GF-D8 (cell line): ENCODE measurements at regions not wholly inside any gene's neighbourhood (a gene's known extent, or its start where the extent isn't known, plus 50 kb on each side); places are given as distances from the start of the nearest gene placed in this dataset.

ENCODE experiments used
- DNase-seq: peaks from one replicate; lab custom pipeline; 2025; lab: John Stamatoyannopoulos, UW

DNA sequence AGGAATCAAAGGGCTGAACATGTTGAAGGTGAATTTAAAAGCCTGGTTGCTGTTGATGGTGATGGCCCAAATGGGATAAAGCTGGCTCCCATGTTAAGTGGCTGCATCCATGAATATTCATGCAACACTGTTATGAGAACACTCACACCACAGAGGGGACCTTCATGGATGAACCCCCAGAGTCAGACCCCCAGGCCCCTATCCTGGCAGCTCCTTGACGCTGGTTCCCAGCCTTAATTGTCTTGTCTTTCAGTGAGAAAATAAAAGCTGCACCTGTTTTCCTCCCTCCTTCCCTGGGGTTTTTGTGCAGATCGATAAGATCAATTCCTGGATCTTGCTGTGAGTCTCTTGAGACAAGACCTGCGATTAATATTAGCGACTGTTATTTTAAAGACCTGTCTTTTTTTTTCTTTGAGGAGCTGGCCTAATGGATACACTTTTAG, 371.7 kb downstream of the ICE1 start:
- DNase-seq: no peak

DNA sequence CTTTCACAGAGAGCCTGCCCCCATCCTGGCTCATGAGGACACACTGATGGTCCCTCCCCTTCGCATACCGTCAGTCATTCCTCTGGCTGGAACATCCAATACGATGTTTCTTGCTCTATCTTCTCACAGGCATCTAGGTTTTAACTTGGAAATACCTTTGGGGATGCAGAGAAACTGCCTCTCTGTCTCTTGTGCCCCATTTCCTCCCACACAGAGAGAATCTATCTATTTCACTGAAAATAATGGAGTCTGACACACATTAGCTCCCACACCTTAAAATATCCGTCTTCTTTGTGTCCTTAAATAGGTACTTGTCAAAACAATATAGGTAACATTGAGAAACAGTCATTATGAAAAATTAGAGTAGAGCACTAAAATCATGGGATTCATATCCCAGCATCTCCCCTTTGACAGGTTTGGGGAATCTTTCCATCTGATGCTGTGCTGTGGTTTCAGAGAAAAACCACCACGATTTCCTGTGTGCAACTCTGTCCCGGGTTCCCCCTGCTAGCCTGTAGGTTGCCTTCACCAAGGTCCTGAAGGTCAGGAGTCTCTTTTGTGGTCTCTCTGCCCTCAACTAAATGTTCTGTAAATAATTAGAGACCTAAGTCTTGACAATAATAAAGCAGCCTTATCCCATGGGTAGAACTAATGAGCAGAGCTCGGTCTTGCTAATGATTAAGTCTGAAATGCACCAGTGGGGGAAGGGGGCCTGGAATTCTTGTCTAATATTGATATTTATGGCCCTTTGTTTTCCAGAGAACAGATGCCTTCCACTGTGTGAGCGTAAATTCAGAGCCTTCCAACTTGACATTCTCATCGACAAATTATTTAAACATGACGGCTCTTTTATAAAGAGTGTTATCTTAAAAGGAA, 371.0 kb downstream of the ICE1 start:
- DNase-seq: no peak

DNA sequence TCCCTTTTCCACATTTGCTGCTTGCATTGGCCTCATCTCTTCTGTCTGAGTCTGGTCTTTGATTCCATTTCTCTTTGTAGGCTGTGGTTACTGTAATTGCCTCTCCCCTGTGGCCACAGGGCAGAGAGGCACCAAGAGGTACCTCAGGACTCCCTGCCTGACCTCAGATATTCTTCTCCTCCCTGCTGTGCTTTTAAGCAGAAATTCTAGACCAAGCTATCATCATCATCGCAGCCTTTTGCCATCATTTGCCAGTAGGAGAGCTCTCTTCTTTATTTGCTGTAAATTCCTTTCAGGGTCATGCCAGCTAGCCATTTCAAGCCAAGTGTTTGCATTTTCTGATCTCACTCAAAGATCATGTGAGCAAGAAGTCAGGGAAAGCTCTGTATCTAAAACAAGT, 369.6 kb downstream of the ICE1 start:
- DNase-seq: no peak

GRCh38 chr5:5788793-5789192, 366.3 kb downstream of the ICE1 start:
- DNase-seq: no peak

DNA sequence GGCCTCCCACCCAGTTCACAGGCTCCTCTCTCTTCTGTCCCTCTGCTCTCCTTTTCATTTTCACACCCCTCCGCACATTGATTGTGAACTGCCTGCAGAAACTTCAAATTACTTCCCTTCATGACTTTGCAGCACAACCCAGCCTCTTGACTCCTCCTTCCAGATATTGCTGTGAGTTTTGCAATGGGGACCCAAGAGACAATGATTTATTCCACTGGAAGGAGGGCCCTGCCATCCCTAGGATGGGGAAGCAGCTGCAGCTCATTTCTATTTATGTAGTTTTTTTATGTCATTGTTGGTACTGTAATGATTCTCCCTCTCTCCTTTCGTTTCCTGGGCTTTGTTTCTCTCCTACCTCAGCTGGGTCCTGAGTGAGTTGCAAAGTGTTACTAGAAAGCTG, 364.9 kb downstream of the ICE1 start:
- DNase-seq: no peak

- DNase-seq: no peak
Observed at GRCh38 chr5:5784101-5784500, 361.6 kb downstream of the ICE1 start.

GRCh38 chr5:5783021-5783420, 360.5 kb downstream of the ICE1 start:
- DNase-seq: no peak

DNA sequence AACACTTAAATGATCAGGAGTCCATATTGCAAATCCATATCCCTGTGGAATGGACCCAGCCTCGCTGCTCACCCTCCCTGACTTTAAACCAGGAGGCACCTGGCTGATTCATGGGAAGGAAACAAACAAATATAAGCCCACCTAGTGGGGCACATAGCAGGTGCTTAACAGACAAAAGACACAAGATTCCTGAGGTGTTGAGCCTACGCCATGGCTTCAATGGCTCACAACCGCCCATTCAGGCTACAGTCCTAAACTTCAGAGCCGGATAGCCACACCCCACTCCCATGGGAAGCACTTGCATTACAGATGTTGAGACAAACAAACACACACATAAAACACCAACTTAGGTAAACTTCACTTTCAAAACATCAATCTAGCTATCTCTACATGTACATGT, 359.9 kb downstream of the ICE1 start:
- DNase-seq: no peak

DNA sequence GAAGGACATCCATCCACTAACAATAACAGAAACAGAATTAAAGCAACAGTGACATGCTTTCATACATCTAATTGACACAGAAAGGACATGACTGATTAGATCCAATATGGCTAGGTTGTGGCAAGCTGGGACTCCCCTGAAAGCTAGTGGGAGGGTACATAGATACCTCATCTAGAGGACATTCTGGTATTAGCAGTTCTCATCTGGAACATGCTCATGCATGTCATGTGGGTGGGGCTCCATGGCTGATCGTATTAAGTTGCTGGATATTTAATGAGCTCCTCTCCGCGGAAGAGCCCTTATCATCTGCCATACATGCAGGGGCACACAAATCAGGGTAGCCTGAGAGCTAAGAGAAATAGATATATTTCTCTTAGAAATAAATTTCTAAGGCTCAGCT, 358.9 kb downstream of the ICE1 start:
- DNase-seq: no peak

DNA sequence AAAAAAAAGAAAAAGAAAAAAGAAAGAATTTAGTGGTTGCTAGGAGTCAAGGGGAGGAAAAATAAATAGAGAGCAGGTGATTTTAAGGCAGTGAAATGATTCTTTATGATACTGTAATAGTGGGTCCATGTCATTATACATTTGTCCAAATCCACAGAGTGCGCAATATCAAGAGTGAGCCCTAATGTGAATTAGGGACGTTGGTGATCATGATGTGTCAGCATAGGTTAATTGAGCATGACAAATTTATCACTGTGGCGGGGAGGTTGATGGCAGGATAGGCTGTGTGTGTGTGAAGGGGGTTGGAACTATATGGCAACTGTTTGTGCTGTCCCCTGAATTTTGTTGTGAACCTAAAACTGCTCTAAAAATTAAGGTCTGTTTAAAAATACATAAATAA, 357.8 kb downstream of the ICE1 start:
- no peak for DNase-seq

DNA sequence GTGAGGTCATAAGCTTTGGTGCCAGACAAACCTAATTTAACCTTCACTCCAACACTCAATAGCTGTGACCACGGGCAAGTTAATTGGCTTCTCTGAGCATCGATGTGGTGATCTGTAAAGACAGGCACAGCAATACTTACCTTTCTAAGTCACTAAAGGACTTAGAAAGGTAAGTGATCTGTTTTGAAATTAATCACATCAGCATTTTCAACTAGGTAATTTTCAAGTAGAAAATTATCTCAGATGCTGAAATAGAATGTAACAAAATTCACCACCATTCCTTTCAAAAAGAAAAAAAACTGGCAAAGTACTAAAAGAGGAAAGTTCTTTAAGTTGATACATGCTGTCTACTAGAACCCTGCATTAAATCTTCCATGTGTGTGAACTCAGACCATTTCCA, 354.5 kb downstream of the ICE1 start:
- no peak for DNase-seq

GRCh38 chr5:5772202-5772601, 349.7 kb downstream of the ICE1 start:
- DNase-seq: no peak

- DNase-seq: peak; percentile 17
Observed at GRCh38 chr5:5770825-5771224, 348.3 kb downstream of the ICE1 start.

- DNase-seq: no peak
Observed at GRCh38 chr5:5767286-5767928, 344.9 kb downstream of the ICE1 start.

DNA sequence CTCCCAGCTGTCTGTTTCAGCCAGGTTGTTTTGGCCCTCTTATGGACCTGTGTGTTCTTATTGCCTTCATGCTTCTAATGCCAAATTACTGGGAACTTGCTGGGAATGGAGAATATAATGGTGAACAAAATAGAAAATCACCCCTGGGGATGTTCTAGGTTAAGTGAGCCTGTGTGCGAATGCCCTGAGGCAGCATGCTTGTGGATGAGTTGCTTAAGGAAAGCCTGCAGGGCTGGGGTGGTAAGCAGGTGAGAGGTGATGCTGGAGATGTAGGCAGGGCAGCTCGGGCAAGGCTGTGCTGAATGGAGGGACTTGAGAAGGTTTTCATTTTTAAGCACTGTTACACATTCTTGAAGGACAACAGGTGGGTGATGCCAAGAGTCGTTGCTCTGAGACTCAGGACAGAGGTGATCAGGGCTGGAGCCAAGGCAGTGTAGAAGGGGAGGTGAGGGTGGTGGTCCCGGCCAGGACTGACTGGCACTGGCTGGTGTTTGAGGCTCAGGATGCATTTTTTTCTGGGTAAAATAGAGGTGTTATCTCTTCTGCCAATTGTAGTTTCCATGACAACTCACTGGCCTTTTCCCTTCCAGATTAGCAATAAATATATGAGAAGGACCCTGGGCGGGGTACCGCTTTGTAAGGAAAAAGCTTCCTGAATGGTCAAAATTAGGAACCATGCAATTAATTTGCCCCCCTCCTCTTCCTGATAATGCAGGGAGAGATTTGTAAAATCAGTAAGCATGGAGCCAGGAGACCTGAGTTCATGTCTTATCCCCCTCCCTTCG, 342.8 kb downstream of the ICE1 start:
- no peak for DNase-seq

DNA sequence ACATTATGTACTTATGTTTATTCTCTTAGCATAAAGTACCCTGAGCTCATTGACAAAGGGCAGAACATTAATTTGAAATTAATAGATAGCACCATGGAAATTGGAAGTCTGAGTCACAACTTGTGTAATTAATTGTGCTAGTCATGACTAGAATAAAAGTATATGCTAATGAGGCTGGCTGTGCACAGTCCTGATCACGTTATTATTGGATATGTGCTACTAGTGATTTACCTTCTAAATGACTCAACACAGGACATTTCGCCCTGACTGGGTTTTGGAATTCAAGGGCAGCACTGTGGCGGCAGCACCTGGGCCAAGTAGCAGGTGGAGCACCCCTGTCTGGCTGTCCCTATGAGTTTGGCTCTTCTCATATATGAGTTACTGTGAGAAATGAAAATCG, 341.8 kb downstream of the ICE1 start:
- no peak for DNase-seq

DNA sequence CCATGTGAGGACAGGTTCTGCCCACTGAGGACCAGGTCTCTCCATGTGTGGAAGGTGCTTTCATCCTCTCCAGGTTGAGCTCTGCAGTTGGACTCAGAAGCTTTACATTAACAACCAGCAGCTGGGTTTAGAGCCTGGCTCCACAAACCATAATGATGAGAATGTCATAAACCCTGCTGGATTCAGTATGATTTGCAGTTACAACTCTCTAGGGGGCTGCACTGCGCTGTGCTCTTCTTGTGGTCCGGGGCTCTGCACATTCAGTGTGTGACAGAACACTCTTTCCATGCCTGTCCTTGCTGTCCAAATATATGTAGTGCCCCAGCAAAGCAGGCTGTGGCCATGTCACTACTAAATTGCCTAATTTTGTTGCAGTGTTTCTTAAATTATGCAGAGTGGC, 334.3 kb downstream of the ICE1 start:
- DNase-seq: no peak

- DNase-seq: no peak
Observed at GRCh38 chr5:5755888-5756287, 333.4 kb downstream of the ICE1 start.

DNA sequence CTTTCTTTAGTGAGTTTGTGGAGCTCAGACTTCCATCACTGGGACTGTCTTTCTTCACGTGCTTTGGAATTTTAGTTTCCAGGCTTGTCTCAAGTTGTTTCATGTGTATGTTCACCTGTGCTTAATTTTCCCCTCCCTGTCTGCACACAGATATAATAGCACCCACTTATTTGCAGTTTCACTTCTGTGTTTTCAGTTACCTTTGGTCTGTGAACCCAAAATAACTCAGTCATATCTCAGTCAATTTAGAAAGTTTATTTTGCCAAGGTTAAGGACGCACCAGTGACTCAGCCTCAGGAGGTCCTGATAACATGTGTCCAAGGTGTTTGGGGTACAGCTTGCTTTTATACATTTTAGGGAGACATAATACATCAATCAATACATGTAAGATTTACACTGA, 330.4 kb downstream of the ICE1 start:
- no peak for DNase-seq

DNA sequence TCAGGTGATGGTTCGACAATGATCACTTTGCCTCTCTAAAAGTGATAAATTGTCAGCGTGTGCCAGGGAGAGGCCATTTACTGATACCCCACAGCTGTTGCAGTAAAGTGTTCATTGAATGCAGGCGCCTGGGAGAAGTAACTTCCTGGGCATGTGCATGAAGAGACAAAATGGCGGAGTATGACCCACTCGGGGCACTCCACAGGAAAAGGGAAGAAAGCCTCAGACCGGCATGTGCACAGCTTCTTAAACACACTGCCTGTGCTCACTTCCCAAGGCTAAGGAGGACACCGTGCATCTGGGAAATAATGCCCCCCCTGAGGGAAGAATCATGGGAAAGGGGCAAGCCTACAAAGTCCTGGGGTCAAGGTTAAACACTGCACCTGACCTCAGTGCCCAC, 329.5 kb downstream of the ICE1 start:
- no peak for DNase-seq

DNA sequence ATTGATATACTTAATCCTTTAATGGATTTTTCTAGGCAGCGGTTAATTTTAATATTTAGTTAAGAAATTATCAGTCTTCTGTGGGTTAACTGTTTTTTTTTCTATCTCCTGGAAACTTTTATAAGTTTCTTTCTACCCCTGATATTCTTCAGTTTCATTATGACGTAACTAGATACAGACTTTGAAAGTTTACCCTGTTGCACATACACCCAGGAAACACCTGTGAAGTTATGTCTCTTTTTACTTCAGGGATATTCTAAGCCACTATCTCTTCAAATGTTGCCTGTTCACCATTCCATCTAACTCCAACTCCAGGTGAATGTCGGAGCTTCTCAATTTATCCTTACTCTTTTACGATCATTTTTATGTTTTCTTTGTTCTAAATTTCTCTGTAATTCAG, 329.0 kb downstream of the ICE1 start:
- no peak for DNase-seq

- no peak for DNase-seq
Observed at GRCh38 chr5:5741418-5741817, 318.9 kb downstream of the ICE1 start.

- DNase-seq: no peak
Observed at GRCh38 chr5:5739490-5739945, 317.0 kb downstream of the ICE1 start.
